Posterior cingulate gyrus (tissue), 11 donors: ENCODE measurements at regions not wholly inside any gene's neighbourhood (a gene's known extent, or its start where the extent isn't known, plus 50 kb on each side); places are given as distances from the start of the nearest gene placed in this dataset.

Source experiments
- DNase-seq, 10 donors: peaks; one replicate each; pipeline versions ENCODE4 v3.0.0 to v3.0.0-alpha.2; 2020 to 2021; ENCODE audit warnings: mixed read lengths in 3 of 10
- intact Hi-C: fragments of 100-400 bp; cut with DNase I; formaldehyde crosslinking; loops from one replicate; pipeline ENCODE4 v1.15.1; 2023

DNA sequence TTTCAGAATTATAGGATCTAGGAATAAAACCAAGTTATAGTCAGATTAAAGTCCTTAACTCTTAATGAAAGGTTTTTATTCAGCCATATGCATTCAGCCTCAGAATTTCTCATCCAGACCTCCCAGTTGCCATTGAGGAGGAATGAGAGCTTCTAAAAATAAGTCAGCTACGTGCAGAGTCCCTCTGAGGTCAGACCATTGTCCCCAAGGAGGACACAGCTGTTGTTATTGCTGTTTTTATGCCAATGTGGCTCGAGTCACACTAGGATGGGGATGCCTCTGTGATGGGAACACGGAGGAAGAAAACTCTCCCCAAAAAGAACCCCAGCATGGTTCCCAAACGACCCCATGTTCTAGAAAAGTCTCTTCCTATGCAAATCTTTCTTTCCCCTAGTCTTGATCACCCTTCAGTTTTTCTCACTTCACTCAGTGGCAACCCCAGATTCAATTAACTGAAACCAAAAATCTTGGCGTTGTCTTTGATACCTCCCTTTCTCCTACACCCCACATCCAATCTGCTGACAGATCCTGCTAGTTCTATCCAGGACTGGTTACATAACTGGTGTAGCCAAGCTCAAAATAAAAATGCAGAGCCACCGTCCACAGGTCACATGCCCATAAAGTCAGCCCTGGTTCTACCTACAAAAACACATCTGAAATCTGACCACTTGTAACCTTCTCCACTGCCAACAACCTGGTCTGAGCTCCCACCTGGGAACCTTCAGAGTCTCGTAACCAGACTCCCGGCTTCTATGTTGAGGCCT lies 138.2 kb upstream of the ERCC4 start:
- DNase-seq, result no peak
- intact Hi-C loops, result no loop called here

DNA sequence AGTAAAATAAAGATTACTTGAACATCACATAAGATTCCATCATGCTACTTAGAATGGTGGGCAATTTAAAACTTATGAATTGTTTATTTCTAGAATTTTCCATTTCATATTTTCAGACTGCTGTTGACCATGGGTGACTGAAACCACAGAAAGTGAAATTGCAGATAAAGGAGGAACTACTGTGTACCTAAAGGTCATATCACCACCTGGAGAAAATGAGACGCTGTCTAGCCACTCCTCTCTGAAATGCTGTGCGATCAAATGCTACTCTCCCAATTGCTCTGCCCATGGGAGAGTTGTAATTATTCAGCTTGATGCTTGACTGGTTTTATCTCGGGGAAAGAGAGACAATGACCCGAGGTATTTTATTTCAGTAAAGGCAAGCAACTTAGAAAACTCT lies 128.9 kb upstream of the ERCC4 start:
- intact Hi-C loops, result no loop called here

DNA sequence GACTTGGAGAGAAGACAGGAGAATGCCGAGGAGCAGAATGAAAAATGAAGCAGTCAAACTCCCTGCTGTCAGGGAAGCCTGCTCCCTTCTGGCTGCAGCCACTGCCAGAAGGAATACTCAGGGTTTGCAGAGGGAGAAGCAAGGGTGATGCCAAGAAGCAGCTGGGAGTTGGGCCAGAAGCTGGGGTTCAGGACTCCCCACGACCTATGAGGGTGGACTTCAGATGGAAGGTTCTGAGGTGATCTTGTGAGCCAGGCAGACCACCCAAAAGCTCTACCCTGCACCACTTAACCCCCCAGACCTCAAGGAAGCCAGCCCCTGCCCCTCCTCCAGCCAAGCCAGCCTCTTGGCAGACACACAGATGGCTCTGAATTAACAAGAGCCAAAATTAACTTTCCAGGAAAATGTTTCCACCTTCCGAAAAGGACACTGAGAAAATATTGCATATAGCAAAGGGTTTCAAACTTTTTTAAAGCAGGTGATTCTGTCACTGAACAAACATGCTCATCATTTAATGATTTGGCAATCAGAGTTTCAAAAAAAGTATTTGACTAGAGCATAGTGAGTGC lies 126.0 kb upstream of the ERCC4 start:
- peak in 9 of 10 donors; percentile 11 to 89 (median 46) for DNase-seq
- intact Hi-C loops, result no loop called here

More for the DNA sequence above, 128.9 kb upstream of the ERCC4 start:
- DNase-seq, result no peak

DNA sequence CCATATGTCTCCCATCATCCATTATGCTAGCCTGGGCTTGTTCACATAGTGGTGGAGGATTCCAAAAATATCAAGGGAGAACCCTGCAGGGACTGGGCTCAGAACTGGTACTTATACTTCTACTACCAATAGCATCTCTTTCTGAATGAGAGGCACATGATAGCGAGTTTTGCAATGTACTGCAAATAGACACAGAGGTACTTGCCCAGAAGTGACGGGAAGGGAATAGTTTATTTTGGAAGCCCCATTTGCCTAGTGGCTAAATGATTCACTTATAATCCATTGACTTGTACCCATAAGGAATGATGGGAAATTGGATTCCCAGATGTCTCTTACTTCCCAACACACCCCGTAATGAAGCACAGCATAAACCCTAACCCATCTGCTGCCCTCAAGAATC lies 124.8 kb upstream of the ERCC4 start:
- no peak for DNase-seq
- intact Hi-C loops, result no loop called here

DNA sequence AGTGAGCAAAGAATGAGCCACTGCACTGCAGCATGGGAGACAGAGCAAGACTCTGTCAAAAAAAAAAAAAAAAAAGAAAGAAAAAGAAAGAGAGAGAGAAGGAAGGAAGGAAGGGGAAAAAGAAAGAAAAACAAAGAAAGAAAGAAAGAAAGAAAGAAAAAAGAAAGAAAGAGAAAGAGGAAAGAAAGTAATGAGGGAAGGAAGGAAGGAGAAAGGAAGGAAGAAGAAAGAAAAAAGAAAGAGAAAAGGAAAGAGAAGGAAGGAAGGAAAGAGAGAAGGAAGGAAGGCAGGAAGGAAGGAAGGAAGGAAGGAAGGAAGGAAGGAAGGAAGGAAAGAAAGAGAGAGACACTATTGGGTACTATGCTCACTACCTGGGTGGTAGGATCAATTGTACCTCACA lies 122.2 kb upstream of the ERCC4 start:
- intact Hi-C loops, result no loop called here

DNA sequence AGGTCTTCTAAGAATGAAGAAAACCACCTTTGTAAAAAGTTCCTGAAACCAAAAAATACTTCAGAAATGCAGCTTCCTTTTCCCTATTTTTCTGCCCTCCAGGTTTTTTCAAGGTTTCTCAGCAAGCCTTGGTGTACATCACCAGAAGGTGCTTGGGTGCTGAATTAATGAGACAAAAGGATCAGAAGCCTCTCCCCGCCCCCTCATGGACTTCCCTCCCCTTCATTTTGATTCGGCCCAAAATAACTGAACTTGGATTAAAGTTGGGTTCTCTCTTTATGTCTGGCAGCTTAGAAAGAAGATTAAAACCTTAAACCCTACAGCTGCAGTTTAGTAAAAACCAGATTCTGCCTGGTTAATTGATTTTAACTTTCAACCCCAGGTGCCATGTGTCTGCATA lies 121.7 kb upstream of the ERCC4 start:
- intact Hi-C loops, result no loop called here
- no peak for DNase-seq

More for the DNA sequence above, 122.2 kb upstream of the ERCC4 start:
- no peak for DNase-seq

DNA sequence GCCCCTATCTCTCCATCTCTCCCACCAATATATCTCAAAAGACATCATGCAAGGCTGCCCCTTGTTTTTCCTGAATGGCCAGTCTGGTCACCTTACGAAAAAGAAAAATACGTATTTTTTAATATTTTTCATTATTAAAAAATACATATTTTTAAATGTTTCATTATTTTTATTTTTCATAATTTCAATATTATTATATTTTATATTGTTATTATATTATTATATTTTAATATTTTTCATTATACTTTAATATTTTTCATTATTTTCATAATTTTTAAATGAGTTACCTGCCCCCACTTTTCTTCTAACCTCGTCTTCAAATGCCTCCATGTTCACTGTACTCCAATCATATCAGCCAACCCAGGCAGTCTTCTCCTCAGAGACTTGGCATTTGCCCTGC lies 116.0 kb upstream of the ERCC4 start:
- intact Hi-C loops, result no loop called here

DNA sequence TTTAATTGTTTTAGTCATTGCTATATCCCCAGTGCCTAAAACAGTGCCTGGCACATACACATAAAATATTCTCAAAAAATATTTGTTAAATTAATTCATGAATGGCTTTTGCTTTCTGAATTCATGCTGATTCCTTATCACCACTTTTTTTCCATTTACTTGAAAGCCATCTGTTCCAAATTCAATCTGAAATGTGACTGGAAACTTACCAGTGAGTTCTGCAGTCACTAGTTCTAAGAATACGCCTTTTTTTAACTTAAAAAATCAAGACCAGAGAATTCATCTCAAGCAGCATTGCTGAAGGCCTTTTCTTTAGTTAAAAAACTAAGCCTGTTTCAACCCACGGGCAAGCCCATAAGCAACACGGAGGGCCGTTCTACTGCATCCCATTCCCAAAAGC lies 114.0 kb upstream of the ERCC4 start:
- DNase-seq, result no peak
- intact Hi-C loops, result no loop called here

More for the DNA sequence above, 116.0 kb upstream of the ERCC4 start:
- no peak for DNase-seq

DNA sequence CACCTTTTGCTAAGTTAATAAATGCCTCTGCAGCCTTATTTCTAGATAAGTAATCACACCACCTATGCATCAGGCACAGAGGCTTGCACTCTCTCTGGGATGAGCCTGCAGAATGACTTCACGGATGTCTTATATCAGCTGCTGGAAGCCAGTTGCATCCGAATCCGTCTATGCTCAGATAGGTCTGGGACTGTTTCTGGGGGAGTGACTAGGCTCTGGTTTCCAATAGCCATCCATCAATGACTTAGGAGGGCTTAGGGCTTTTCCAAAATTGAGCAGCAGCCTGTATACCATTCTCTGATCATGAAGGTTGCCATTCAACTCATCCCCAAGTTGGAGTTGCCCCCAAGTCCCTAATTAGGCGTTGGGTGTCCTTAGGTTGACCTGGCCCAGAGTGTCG lies 113.3 kb upstream of the ERCC4 start:
- DNase-seq, result no peak
- intact Hi-C loops, result no loop called here

DNA sequence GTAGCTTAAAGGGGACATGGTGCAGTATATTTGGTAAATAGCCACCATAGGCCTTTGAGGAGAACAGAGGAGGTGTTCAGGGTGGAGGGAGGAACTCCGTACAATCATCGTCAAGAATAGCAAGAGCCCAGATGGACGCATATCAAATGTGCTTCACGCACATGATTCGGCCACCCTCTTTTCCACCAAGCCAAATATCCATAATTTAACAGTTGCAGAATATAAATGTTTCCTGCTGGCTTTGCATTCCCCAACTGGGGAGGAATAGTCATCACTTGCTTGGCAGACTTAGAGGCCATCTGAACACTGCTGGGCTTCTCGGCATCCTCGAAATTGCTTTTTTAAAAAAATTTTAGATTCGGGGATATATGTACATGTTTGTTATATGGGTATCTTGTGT lies 111.9 kb upstream of the ERCC4 start:
- DNase-seq, result peak in 2 of 10 donors; percentile 23 to 75
- intact Hi-C loops, result no loop called here

DNA sequence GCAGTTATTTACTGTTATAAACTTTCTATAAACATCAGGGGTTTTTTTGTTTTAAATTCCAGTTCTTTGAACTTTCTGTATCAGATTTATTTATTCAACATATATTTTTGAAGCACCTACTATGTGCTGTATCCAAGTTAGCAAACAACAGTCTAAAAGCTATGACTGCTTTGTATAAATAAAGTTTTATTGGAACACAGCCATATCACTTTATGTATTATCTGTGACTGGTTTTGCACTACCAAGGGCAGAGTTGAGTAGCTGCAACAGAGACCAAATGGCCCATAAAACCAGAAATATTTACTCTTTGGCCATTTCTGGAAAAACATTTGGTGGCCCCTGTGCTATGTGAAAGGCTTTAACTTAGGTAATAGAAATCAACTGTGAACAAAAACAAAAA lies 110.2 kb upstream of the ERCC4 start:
- intact Hi-C loops, result no loop called here
- no peak for DNase-seq

DNA sequence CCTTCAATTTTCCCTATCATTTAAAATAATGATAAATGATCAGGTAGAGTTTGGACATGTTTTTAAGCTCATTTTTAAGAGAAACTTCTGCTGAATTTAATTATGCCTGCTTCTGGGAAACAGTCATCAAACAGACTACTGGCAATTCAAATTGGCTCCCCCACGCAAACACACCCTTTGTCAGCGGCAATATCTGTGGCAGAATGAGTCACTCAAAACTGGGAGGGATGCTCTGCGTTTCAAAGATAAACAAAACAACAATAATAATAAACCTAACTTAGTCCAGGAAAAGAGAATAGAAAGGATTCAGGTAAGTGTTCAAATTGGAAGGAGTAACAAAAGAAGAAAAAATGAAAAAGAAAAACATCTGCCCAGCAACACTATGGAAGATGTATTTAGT lies 108.1 kb upstream of the ERCC4 start:
- no peak for DNase-seq
- intact Hi-C loops, result no loop called here

DNA sequence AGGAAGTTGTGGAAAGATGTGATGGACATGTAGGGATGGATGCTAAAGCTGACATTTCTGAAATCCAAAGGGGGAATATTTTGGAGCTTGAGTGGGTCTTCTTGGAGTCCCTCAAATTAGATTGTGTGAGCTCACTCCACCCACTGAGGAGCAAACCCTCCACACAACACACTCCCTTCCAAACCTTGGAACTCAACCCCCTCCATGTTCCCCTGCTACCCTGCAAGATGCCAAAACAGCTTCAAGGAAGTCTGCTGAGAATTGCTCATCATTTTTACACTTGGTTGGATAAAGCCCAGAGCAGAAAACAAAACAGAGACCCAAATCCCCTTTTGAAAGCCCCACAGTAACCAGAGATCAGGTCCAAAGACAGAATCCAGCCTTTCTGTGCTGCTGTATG lies 103.3 kb upstream of the ERCC4 start:
- intact Hi-C loops, result no loop called here
- DNase-seq, result peak in 1 of 10 donors; percentile 81

DNA sequence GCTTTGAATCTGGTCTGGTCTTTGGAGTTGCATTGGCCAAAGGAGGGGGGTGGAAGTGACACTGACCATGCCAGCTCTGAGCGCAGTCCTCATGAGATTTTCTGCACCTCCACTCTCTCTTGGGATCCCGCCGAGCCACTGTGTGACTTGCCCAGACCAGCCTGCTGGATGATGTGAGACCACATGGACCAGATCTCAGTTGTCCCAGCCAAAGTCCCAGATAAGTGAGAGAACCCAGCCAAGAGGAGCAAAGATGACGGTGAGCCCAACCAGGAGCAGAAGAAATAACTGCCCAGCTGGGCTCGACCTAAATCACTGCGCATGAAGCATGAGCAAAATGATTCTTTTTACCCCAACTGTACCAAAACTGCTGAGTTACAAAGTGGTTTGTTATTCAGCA lies 96.5 kb upstream of the ERCC4 start:
- DNase-seq, result no peak
- intact Hi-C loops, result no loop called here

DNA sequence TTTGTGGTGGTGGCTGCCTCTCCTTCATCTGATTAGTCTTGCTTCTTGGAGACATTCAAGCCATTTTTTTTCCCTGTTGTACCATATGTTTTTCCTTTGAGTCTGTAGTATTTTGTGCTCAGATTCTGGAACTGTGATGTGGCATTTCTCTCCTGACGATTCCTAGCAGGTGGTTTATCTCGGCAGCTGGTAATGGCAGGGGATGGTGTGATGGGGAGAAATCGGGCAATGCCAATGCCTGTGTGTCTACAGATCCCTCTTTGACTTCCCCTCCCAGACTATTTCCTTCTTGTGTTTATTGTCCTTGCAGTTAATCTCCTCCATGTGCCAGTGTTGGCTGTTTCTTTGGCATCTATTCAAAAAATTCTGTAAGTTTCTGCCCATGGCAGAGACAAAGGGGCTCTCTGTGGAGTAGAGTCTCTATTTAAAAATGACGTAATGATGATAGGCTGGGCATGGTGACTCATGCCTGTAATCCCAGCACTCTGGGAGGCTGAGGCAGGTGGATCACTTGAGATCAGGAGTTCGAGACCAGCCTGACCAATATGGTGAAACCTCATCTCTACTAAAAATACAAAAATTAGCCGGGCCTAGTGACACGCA lies 90.2 kb upstream of the ERCC4 start:
- peak in 2 of 10 donors; percentile 56 to 75 for DNase-seq
- intact Hi-C loops, result no loop called here

DNA sequence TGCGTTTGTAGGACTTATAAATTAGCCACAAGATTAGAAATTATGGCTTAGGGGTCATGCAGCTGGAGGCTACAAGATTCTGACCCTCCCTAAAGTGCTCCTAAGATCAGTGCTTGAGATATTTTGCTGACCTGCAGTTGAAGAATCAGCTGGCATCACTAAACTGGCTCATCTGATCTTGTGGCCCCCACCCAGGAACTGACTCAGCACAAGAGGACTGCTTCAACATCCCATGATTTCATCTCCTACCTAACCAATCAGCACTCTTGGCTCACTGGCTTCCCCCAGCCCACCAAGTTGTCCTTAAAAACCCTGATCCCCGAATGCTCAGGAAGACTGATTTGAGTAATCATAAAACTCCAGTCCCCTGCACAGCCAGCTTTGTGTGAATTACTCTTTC lies 86.4 kb upstream of the ERCC4 start:
- intact Hi-C loops, result no loop called here
- DNase-seq, result no peak

DNA sequence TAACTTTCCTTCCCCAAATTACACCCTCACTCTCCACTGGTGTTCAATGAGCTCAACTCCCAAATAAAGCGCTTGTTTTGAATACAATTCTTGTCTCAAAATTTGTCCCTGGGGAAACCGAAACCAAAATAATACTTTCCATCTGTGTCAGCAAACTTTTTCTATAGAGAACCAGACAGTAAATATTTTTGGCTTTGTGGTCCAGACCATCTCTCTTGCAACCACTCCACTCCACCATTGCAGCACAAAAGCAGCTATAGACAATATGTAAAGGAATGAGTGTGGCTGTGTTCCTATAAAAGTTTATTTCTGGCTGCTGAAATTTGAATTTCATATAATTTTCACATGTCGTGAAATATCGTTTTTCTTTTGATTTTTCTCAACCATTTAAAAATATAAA lies 84.6 kb upstream of the ERCC4 start:
- no peak for DNase-seq
- intact Hi-C loops, result no loop called here

DNA sequence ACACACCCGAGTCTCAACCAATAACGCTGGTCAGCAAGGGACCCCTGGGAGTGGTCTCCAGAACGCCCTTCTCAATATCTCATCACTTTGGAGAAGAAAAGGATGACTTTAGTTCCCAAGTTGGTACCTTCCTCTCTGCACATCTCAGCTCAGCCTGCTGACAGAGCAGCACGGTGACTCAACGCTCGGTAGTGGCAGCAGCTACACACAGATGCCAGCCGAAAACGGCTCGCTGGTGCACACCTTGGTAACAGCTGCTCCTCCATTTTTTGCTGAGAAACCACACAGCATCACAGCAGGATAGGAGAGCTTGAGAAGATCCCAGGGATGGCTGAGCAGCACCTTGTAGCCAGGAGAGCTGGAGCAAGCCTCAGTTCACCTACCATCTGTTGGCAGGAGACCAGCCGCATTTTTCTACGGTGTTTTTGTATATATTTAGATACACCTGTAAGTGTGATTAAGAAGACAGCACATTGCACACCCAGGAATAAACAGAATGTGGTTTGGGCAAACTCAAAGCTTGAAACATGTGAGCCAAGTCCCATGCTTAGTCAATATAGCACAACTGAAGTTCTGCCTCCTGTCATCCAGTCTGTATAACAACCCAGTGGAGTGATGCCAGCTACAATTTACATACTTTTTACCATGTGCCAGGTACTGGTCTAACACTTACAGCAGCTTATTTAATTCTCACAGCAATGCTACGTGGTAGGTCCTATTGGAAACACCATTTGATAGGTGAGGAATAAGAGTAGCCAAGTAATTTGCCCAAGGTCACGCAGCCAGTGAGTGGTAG lies 83.8 kb upstream of the ERCC4 start:
- DNase-seq, result peak in 6 of 10 donors; percentile 24 to 88 (median 58)
- intact Hi-C loops, result no loop called here

DNA sequence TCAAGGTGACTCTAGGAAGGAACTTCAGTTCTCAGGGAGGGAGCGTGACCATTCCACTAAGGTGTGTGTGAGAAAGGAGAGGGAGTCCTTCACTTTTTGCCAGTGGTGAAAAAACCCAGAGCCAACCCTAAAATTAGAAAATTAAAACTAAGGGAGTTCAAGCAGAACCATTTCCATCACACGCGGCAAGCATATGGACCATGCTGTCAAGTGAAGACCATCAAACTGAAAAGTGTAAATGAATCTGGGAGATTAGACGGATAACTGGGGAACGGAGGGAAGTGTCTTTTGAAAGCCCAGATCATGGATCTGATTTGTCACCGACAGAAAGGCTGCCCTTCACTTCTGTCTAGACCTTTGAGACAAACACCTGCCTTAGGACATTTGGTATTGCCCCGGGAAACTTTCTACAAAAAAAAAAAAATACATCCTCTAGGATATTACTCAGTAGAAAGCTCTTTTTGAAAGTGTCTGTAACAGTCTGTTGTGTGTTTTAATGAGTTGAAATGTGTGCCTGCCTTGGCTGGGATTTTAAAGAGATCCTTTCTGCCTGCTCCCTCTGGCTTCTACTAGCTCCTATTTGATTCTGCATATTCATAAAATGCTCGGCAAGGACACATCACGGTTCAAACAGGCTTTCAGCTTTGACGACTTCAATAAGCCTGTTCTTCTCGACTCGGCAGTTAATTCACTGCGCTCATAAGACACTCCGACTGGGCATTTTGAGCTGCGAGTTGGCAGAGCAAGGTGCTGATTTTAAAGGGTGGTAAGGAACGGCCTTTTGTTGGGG lies 81.4 kb upstream of the ERCC4 start:
- DNase-seq, result no peak
- intact Hi-C loops, result no loop called here

DNA sequence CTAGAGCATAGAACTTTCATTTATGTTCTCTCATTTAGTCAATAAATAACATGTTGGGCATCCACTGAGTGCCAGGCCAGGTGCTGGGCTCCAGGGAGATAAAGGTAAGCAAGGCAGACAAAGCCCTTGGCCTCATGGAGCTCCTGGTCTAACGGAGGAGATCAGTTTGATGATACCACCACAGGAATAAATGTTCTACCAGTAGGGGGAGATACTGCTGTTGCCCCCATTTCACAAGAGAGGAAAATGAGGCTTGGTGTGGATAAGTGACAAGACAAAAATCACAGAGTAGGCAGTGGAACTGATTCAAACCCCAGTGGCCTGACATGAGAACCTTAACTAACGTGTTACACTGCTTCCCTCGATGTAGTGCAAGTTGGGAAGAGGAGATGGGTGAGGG lies 80.4 kb upstream of the ERCC4 start:
- no peak for DNase-seq
- intact Hi-C loops, result no loop called here
